ENCODE measurements at regions not wholly inside any gene's neighbourhood (a gene's known extent, or its start where the extent isn't known, plus 50 kb on each side); places are given as distances from the start of the nearest gene placed in this dataset.
"Not testable (repeated sequence)": the region's sequence is repeated elsewhere in the genome, so short reads cannot be mapped to it uniquely, and the experiment has no call there.

DNA sequence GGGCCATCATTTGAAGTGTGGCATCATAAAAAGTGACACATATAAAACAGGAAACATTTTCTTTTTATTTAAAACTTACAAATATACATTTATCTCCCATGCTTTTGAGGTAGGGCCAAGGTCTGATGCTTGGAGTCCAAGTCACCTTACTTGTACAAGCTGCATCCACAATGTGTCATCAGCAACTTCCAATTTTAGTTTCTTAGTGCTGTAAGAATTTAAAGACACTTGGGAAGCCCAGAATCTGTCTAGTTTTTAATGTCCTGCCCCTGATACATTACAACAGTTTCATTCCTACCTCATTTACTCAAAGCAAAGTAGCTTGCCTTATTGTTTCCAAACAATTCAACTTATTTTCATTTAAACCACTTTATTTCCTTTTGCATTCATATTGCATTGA lies 297.7 kb downstream of the MTX2 start:
- Mint-ChIP-seq H3K27ac (no peak overlapping the region), H3K27me3 (ENCODE audit: low read depth) (peaks cover 39% of the 10 kb centered on the region), H3K9me3 (no peaks in the 10 kb centered on the region), H3K4me1 (ENCODE audit: low read depth) (no peaks in the 10 kb centered on the region), H3K36me3 (ENCODE audit: low read depth) (no peaks in the 10 kb centered on the region), H3K4me3 (ENCODE audit: low read depth) (no peak overlapping the region)
- intact Hi-C loops (cut with micrococcal nuclease): no loop called here
- DNase-seq (ENCODE audit: low spot score): no peak

DNA sequence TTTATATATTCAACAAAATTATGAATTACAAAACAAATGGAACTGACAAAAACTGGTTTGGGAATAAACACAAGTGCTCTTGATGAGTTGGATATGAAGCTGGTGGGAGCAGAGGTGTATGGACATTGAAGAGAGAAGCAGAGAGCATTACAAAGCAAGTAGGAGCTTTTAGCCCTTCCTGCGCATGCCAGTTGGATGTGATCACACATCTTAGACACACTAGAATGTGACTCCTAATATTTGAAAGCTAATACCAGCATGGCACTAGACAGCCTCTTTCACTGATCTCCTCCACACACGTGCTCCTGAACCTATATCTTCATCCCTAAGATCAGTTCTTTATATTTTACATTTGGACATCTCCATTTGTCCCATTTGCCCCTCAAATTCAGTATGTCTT lies 298.1 kb downstream of the MTX2 start:
- Mint-ChIP-seq H3K4me1 (ENCODE audit: low read depth) (no peaks in the 10 kb centered on the region), H3K4me3 (ENCODE audit: low read depth) (no peak overlapping the region), H3K9me3 (no peaks in the 10 kb centered on the region), H3K27me3 (ENCODE audit: low read depth) (peaks cover 41% of the 10 kb centered on the region), H3K36me3 (ENCODE audit: low read depth) (no peaks in the 10 kb centered on the region), H3K27ac (no peak overlapping the region)
- DNase-seq (ENCODE audit: low spot score): no peak
- intact Hi-C loops (cut with micrococcal nuclease): no loop called here

DNA sequence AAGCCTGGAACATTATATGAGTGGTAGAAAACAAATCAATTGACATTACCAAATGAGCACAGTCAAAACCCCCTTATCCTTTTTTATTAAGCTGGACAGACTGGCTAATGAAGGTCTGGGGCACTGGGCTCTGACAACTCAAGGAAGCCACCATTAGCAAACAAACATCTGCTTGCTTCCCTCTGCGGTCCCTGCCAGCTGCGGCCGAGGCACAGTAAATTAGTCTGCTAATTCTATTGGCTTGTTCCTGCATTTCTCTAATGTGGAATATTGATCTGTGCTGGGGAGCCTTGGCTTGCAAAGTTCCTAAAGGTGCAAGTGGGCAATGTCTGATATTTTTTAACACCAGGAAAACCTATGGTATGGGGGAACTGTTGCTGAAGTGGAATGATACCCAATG lies 300.3 kb downstream of the MTX2 start:
- DNase-seq (ENCODE audit: low spot score): no peak
- no peaks in the 10 kb centered on the region for H3K9me3 Mint-ChIP-seq
- no peak overlapping the region for H3K4me3 Mint-ChIP-seq (ENCODE audit: low read depth)
- H3K27me3 Mint-ChIP-seq (ENCODE audit: low read depth): peaks cover 33% of the 10 kb centered on the region
- H3K27ac Mint-ChIP-seq: no peak overlapping the region
- H3K4me1 Mint-ChIP-seq (ENCODE audit: low read depth): no peaks in the 10 kb centered on the region
- intact Hi-C loops (cut with micrococcal nuclease): no loop called here
- H3K36me3 Mint-ChIP-seq (ENCODE audit: low read depth): no peaks in the 10 kb centered on the region

DNA sequence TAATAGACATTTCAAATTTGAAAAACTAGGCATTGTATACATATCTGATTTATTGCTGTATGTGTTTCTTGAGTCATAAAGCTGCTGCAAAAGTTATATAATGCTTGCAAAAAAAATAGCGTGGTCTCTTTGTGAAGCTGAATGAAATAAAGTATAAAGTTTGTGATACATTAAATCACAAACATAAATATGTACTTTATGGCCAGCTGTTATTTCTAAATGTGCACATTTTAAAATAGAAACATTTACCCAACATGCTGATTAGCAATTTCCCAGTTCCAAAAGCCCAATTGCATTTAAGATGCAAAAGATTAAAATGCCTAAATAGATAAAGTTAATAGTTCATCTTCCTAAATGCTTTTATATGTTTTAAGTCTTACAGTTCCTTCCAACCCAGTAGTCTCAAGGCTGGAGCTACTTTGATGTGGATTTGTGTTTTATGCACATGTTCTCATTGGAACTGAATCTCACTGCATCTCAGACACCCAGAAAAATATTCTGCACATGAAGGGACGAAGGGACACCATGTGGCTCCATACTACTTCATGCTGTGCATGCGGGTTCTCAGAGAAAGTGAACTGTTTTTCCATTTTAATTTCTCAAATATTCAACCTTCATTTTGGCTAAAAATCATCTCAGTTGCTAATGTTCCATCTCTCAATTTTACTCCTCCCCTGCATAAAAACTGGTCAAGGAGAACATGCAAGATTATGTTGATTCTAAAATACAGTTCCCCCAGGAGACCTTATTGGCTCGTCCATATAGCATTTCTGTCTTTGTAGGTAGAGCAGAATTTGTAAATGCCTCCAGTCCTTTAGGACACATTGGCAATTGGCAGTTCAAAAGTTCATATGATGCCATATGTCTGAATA lies 304.6 kb downstream of the MTX2 start:
- Mint-ChIP-seq H3K9me3 (no peaks in the 10 kb centered on the region), H3K36me3 (ENCODE audit: low read depth) (no peaks in the 10 kb centered on the region), H3K27ac (no peak overlapping the region), H3K4me3 (ENCODE audit: low read depth) (no peak overlapping the region), H3K4me1 (ENCODE audit: low read depth) (no peaks in the 10 kb centered on the region), H3K27me3 (ENCODE audit: low read depth) (peaks cover 25% of the 10 kb centered on the region)
- no peak for DNase-seq (ENCODE audit: low spot score)
- intact Hi-C loops (cut with micrococcal nuclease): no loop called here

DNA sequence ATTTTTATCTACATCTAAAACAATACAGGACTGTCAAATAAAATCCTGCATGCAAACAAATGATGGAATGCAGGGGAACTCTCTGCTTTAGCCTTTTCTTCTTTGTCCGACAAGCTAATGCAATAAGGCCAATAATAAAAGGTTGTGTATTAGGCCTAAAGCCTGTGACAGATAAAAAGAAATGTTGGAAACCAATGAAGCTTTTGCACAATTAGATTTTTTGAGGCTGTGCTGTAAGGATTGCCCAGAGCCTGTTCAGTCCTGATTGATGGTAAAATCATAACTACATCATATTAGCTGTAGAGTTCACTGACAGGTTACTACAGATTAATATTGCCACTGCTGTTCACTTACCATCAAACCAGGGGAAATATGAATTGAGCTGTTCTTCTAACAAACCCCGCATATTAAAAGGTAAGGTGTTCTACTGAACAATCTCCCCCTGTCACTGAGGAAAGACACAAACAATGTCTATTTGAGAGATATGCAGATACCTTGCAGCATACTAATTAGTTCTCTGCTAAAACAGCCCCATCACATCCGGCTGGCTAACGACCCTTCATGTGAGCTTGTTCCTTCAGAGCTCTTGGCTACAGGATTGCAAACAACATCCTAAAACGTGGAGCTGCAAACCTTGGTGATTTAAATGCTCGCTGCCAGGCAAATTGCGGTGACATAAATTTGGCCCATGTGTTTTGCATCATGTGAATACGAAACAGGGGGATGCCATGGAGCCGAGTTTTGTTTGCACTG lies 305.4 kb downstream of the MTX2 start:
- Mint-ChIP-seq H3K27me3 (ENCODE audit: low read depth) (peaks cover 22% of the 10 kb centered on the region), H3K4me3 (ENCODE audit: low read depth) (no peak overlapping the region)

DNA sequence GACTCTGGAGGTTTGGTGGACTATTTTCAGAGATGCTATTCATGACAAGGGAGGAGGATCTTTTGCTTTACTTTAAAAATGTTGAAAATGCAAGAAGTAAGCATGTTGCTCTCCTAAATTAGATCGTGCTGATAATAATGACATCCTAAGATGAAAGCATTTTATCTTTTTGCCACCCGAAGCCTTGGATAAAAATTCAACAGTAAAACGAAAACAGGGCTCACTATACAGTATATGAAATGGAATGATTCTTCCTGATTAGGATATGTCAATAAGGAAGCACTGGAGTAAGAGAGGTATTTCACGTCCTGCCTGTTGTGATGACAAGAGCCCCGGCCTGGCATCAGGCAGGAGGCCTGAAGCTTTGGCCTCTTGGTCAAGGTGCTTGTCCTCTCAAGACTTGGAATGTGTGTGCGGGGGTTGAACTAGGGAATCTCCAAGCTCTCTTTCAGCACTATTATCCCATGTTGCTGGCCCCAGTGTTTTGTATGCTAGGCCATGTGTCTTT lies 306.0 kb downstream of the MTX2 start:
- Mint-ChIP-seq H3K9me3 (no peaks in the 10 kb centered on the region), H3K27ac (no peak overlapping the region), H3K36me3 (ENCODE audit: low read depth) (no peaks in the 10 kb centered on the region), H3K27me3 (ENCODE audit: low read depth) (peaks cover 18% of the 10 kb centered on the region), H3K4me1 (ENCODE audit: low read depth) (no peaks in the 10 kb centered on the region), H3K4me3 (ENCODE audit: low read depth) (no peak overlapping the region)
- DNase-seq (ENCODE audit: low spot score): no peak
- intact Hi-C loops (cut with micrococcal nuclease): no loop called here

More for the DNA sequence above, 305.4 kb downstream of the MTX2 start:
- Mint-ChIP-seq H3K9me3 (no peaks in the 10 kb centered on the region), H3K4me1 (ENCODE audit: low read depth) (no peaks in the 10 kb centered on the region), H3K36me3 (ENCODE audit: low read depth) (no peaks in the 10 kb centered on the region), H3K27ac (no peak overlapping the region)
- DNase-seq (ENCODE audit: low spot score): no peak
- intact Hi-C loops (cut with micrococcal nuclease): no loop called here

DNA sequence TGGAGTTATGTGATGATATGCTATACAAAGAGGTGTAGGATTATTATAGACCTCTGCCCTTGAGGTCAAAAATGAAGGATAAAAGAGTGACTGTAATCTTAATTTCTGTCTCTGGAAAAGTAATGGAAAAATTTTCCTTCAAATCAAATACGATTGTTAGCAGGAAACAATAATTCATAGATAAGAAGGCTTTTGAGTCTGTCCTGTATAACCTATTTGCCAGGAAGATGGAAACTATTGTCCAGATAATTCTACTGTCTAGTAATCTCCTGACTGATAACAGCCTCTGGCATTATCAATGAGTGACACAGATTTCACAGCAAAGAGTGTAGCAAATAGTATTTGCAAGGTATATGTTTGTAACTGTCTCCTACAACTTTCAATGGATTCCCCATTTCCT lies 307.8 kb downstream of the MTX2 start:
- no peak for DNase-seq (ENCODE audit: low spot score)
- Mint-ChIP-seq H3K27me3 (ENCODE audit: low read depth) (peaks cover 17% of the 10 kb centered on the region), H3K4me3 (ENCODE audit: low read depth) (no peak overlapping the region), H3K36me3 (ENCODE audit: low read depth) (no peaks in the 10 kb centered on the region), H3K4me1 (ENCODE audit: low read depth) (no peaks in the 10 kb centered on the region), H3K27ac (no peak overlapping the region), H3K9me3 (no peaks in the 10 kb centered on the region)
- intact Hi-C loops (cut with micrococcal nuclease): no loop called here

DNA sequence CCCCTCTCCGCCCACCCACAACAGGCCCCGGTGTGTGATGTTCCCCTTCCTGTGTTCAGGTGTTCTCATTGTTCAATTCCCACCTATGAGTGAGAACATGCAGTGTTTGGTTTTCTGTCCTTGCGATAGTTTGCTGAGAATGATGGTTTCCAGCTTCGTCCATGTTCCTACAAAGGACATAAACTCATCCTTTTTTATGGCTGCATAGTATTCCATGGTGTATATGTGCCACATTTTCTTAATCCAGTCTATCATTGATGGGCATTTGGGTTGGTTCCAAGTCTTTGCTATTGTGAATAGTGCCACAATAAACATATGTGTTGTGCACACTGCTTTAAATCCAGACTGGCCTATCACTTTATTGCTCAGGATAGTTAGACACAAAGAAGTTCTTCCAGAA lies 309.1 kb downstream of the MTX2 start:
- H3K4me3 Mint-ChIP-seq (ENCODE audit: low read depth); H3K27ac Mint-ChIP-seq; intact Hi-C loops (cut with micrococcal nuclease); DNase-seq (ENCODE audit: low spot score); H3K4me1 Mint-ChIP-seq (ENCODE audit: low read depth); H3K9me3 Mint-ChIP-seq; H3K36me3 Mint-ChIP-seq (ENCODE audit: low read depth): not testable (repeated sequence)
- peaks cover 18% of the 10 kb centered on the region for H3K27me3 Mint-ChIP-seq (ENCODE audit: low read depth)

DNA sequence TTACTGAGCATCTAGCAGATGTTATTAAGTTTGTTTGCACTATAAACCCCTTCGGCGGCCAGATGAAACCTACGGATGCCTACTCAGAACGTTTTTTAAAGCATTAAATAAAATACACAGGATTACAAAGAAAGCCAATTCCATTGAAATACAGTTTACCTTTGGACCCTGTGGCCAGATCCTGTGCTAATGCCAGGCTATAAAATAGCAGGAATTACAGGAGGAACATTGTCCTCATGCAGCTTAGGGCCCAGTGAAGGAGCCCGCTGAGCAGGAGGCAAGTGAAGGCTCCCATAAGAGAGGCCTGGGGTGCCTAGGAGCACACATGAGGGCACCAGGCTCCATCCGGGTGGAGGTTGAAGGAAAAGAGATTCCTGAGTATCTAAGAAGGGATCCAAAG lies 310.4 kb downstream of the MTX2 start:
- H3K27ac Mint-ChIP-seq: no peak overlapping the region
- H3K9me3 Mint-ChIP-seq: no peaks in the 10 kb centered on the region
- H3K36me3 Mint-ChIP-seq (ENCODE audit: low read depth): no peaks in the 10 kb centered on the region
- no peak for DNase-seq (ENCODE audit: low spot score)
- H3K27me3 Mint-ChIP-seq (ENCODE audit: low read depth): peaks cover 18% of the 10 kb centered on the region
- H3K4me1 Mint-ChIP-seq (ENCODE audit: low read depth): no peaks in the 10 kb centered on the region
- H3K4me3 Mint-ChIP-seq (ENCODE audit: low read depth): no peak overlapping the region
- intact Hi-C loops (cut with micrococcal nuclease): no loop called here

DNA sequence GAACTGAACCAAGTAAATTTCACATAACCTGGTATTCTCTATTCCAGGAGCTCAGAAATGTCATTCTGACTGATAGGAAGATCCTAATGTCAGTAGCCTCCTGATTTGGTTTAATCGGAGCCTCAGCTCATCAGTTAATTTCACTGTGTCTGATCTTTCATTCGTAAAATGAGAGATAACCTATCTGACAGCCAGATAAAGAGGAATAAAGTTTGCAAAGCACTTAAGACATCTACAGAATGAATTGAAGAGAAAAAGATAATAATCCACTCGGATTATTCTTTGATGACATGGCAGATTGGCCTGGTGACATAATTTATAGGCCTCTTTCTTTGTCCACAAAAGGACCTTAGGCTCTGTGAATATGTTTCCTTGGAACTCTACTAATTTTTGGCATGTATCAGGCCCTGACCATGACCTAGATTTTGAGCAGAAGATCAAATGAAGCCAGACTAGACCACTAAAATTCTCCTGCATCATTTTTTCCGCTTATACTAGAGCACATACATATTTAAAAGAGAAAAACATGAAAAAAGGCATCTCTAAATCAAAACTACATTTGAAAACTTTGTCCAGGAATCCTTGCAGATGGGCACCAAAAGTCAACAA lies 312.4 kb downstream of the MTX2 start:
- intact Hi-C loops (cut with micrococcal nuclease): no loop called here
- Mint-ChIP-seq H3K4me1 (ENCODE audit: low read depth) (no peaks in the 10 kb centered on the region), H3K36me3 (ENCODE audit: low read depth) (no peaks in the 10 kb centered on the region), H3K9me3 (no peaks in the 10 kb centered on the region), H3K27me3 (ENCODE audit: low read depth) (peaks cover 22% of the 10 kb centered on the region), H3K4me3 (ENCODE audit: low read depth) (no peak overlapping the region), H3K27ac (no peak overlapping the region)
- no peak for DNase-seq (ENCODE audit: low spot score)

DNA sequence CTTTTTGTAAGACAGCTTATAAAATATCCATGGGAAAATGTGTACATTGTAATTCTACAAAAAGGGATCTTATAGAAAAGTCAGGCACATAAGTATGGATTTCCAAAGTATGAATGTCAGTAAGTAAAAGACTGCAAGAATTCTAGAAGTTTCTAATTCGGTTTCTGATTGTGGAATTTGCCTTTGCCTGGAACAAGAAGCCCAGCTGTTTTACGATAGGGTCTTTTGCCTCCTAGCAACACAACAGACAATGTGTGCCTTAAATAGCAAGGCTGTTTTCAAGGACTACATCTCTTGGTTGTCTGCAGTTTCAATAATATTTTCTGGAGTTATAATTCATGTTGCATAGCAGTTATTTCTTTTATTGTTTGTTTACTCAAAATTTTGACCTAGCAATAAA lies 312.9 kb downstream of the MTX2 start:
- Mint-ChIP-seq H3K4me3 (ENCODE audit: low read depth) (no peak overlapping the region), H3K4me1 (ENCODE audit: low read depth) (no peaks in the 10 kb centered on the region), H3K36me3 (ENCODE audit: low read depth) (no peaks in the 10 kb centered on the region), H3K27me3 (ENCODE audit: low read depth) (peaks cover 22% of the 10 kb centered on the region), H3K27ac (no peak overlapping the region), H3K9me3 (no peaks in the 10 kb centered on the region)
- no peak for DNase-seq (ENCODE audit: low spot score)
- intact Hi-C loops (cut with micrococcal nuclease): no loop called here

DNA sequence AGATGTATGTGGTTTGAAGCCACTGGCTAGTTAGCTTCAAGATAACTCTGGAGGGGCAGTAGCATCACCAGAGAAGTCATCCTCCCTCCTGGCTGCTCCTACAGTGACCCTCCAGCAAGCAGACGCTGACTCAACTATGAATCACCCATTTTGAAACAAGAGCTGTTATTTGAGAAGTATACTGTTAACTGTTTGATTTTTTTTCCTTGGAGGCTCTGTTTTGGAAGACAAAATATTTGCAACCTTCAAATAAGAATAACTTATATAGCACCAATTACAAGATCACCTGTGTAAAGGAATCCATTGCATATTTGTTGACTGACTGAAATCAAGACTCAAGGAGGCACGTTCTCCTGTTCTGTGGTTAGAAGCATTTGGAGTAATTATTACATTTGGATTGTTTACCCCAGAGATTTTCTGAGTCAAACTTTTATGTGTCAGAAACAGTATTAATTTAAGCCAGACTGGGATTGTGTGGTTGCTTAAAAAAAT lies 313.8 kb downstream of the MTX2 start:
- intact Hi-C loops (cut with micrococcal nuclease): no loop called here
- H3K36me3 Mint-ChIP-seq (ENCODE audit: low read depth): no peaks in the 10 kb centered on the region
- peaks cover 22% of the 10 kb centered on the region for H3K27me3 Mint-ChIP-seq (ENCODE audit: low read depth)
- no peak for DNase-seq (ENCODE audit: low spot score)
- no peaks in the 10 kb centered on the region for H3K4me1 Mint-ChIP-seq (ENCODE audit: low read depth)
- H3K27ac Mint-ChIP-seq: no peak overlapping the region
- H3K4me3 Mint-ChIP-seq (ENCODE audit: low read depth): no peak overlapping the region
- H3K9me3 Mint-ChIP-seq: no peaks in the 10 kb centered on the region

DNA sequence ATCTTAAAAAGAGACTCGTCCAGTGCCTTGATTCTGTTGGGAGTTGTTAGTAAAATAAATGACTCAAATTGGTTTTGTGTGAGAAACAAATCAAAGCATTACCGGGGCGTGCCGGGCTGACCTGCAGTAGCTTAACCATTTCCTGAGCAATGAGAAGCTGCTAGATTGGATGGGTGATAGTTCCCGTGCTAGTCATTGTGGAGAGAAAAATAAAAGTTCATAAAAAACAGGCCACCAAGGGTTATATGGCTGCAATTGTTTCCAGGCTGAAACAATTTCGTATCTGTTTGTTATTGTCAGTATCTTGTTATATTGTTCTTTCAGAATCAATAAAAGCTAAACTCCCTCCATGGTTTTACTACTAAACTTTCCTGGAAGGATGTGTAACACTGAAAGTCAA lies 314.4 kb downstream of the MTX2 start:
- no peak for DNase-seq (ENCODE audit: low spot score)
- H3K27me3 Mint-ChIP-seq (ENCODE audit: low read depth): peaks cover 22% of the 10 kb centered on the region
- no peaks in the 10 kb centered on the region for H3K9me3 Mint-ChIP-seq
- intact Hi-C loops (cut with micrococcal nuclease): no loop called here
- no peak overlapping the region for H3K4me3 Mint-ChIP-seq (ENCODE audit: low read depth)
- H3K36me3 Mint-ChIP-seq (ENCODE audit: low read depth): no peaks in the 10 kb centered on the region
- no peaks in the 10 kb centered on the region for H3K4me1 Mint-ChIP-seq (ENCODE audit: low read depth)
- no peak overlapping the region for H3K27ac Mint-ChIP-seq
